IPS DF 19.7 (cell line): ENCODE measurements at regions not wholly inside any gene's neighbourhood (a gene's known extent, or its start where the extent isn't known, plus 50 kb on each side); places are given as distances from the start of the nearest gene placed in this dataset.
"Not testable (repeated sequence)": the region's sequence is repeated elsewhere in the genome, so short reads cannot be mapped to it uniquely, and the experiment has no call there.

Experiments
- DNase-seq: peaks from one replicate; pipeline ENCODE4 v3.0.0-alpha.2; 2013; ENCODE audit warnings: low read depth, low spot score

- DNase-seq, result no peak
Observed at GRCh38 chr6:67898875-67899274, 736.2 kb upstream of the ADGRB3 start.

DNA sequence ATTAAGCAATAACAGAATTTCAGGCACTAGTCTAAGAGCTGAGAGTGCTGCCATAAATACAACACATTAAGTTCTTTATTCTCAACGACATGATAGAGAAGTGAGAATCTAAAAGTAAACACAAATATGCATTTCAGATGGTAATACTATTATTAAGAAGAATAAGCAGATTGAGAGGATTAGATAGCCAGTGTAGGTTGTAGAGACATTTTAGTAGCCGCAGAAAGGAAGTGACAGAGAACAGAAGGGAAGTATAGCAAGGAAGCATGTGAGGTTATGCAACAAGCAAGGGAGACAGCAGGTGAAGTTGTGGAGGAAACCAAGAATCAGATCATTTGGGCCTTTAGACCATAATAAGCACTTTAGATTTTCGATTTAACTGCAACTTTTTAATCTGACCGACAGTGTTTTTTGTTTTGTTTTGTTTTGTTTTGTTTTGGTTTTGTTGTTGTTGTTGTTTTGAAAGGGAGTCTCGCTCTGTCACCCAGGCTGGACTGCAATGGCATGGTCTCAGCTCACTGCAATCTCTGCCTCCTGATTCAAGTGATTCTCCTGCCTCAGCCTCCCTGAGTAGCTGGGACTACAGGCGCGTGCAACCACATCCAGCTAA, 737.0 kb upstream of the ADGRB3 start:
- no peak for DNase-seq

- DNase-seq, result no peak
Observed at GRCh38 chr6:67896476-67896875, 738.6 kb upstream of the ADGRB3 start.

DNA sequence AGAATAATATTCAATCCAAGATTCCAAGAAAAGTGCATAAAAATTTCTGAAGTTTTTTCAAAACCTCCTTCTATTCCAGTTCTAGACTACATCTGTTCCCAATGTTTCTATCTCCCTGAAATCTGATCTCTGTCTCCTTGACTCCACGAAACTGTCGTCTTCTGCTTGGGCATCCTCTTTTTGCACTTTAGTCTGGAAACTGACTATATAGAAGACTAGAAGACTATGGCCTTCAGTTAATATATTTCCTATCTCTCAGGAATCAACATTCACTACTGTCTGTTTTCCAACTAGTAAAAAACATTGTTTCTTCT, 745.4 kb upstream of the ADGRB3 start:
- DNase-seq, result no peak

GRCh38 chr6:67888886-67889681, 746.0 kb upstream of the ADGRB3 start:
- DNase-seq, result no peak

GRCh38 chr6:67888546-67888885, 746.6 kb upstream of the ADGRB3 start:
- no peak for DNase-seq

GRCh38 chr6:67887747-67888545, 747.1 kb upstream of the ADGRB3 start:
- DNase-seq, result no peak

DNA sequence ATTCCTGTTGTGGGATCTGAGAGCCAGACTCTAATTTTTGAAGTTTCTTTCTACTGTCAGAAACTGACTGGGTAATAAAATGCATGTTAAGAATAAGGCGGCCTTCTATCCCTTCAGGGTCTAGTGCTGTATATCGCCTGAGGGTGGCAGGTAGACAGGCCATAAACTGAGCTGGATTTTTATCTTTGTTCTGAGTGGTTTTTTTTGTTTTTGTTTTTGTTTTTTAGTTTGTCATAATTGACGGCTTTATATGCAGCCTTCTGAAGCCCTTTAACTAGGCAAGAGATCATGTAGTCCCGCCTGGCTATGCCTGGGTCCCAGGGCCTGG, 747.7 kb upstream of the ADGRB3 start:
- no peak for DNase-seq

- DNase-seq, result no peak
Observed at GRCh38 chr6:67886840-67887292, 748.2 kb upstream of the ADGRB3 start.

DNA sequence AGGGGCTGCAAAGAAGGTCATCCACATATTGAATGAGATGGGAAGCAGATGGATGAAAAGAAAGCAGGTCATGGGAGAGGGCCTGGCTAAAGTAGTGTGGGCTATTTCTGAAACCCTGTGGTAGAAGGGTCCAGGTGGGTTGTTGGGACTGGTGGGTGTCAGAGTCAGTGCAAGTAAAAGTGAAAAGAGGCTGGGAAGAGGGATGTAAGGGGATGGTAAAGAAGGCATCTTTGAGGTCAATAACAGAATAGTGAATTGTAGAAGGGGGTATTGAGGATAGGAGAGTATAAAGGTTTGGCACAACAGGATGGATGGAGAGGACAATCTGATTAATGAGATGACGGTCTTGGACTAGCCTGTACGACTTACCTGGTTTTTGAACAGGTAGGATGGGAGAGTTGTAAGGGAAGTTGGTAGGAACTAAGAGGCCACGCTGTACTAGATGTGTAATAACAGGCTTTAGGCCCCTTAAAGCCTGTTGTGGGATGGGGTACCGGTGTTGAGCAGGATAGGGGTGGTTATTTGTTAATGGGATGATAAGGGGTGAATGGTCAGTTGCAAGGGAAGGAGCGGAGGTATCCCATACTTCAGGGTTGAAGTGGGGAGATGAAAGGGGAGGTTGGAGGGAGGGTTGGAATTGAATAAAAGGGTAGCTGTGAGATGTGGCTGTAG, 748.9 kb upstream of the ADGRB3 start:
- no peak for DNase-seq

- DNase-seq, result no peak
Observed at GRCh38 chr6:67885081-67886033, 749.7 kb upstream of the ADGRB3 start.

GRCh38 chr6:67884442-67884841, 750.6 kb upstream of the ADGRB3 start:
- DNase-seq, result no peak

DNA sequence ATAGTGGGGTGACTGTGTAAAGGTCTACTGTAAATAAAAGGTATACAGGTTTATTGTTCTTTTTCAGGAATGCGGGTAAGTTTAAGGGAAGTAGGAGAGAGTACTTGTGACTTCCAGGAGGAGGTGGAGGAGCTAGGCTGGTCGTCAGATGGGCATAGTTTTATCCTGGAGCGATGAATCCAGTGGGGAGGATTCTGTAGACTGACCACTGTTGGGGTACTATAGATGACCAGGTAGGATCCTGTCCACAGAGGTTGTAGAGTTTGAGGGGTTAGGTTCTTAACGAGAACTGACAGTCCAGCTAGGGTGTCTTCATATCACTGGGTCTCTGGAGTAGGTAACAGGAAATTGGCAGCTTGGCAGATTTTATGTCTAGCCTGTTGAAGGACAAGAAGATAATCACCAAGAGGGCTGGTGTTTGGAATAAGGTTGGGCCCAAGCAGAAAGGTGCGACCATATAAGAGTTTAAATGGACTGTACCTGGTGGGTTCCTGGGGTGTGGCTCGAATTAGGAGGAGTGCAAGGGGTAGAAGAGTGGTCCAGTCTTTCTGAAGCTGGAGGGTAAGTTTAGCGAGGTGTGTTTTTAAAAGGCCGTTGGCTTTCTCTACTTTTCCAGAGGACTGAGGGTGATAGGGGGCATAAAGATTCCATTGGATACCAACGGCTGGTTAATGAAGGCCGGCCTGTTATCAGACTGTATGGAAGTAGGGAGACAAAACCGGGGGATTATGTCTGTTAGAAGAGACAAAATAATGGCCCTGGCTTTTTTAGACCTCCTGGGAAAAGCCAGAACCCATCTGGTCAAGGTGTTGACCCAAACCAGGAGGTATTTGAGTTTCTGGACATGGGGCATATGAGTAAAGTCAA, 751.3 kb upstream of the ADGRB3 start:
- no peak for DNase-seq

DNA sequence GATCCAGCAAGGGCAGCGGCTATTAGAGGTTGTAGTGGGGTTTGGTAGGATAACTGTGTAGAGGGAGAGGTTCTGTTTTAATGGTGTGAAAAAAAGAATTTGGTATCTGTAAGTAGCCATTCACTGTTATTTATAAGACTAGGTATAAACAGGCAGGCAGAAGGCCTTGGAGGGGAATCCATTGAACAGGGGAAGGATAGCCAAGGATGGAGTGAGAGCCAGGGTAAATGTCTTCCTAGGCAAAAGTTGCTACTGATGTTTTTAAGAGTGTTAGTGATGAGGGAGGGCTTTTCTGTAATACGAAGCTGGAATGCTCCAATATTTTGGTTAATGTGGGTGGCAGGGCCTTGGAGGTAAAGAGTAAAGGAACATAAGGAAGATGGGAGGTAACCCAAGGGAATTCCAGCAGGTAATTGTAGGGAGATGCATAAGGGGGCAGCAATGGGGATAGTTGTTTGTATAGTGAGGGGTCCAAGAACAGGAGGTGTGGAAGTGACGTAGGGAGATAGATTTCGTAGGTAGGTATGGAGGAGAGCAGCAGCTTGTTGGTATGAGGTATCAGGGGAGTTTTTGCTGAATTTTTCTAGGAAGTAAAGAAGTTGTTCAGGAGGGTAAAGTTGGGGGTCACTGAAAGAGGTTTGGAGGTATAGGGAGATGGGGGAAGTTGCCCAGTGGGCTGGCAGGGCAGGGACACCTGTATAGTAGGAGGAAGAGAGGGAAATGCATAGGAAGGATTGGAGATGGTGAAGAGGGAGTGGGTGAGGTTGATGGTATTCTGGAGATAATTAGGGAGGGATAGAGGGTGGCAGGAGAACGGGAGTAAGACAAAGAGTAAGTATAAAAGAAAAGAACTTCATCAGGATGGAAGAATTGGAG, 752.4 kb upstream of the ADGRB3 start:
- DNase-seq, result no peak

DNA sequence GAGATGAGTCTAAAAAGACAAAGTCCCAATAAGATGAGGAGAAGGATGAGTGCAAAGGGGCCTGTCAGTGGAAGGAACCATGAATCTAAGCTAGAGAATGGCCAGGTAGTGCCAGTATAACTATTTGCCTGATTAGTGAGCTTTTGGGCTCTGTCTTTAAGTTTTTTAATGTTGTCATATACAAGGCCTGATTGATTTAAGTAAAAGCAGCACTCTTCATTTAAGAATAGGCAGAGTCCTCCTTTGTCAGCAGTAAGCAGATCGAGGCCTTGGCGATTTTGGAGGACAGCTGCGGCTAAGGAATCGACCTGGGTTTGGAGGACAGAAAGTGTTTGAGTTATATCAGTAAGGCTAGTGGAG, 753.4 kb upstream of the ADGRB3 start:
- DNase-seq, result no peak

GRCh38 chr6:67880939-67881705, 754.0 kb upstream of the ADGRB3 start:
- DNase-seq, result no peak

DNA sequence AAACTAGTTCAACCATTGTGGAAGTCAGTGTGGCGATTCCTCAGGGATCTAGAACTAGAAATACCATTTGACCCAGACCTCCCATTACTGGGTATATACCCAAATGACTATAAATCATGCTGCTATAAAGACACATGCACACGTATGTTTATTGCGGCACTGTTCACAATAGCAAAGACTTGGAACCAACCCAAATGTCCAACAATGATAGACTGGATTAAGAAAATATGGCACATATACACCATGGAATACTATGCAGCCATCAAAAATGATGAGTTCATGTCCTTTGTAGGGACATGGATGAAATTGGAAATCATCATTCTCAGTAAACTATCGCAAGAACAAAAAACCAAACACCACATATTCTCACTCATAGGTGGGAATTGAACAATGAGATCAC, 754.7 kb upstream of the ADGRB3 start:
- not testable (repeated sequence) for DNase-seq

DNA sequence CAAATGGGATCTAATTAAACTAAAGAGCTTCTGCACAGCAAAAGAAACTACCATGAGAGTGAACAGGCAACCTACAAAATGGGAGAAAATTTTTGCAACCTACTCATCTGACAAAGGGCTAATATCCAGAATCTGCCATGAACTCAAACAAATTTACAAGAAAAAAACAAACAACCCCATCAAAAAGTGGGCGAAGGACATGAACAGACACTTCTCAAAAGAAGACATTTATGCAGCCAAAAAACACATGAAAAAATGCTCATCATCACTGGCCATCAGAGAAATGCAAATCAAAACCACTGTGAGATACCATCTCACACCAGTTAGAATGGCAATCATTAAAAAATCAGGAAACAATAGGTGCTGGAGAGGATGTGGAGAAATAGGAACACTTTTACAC, 755.2 kb upstream of the ADGRB3 start:
- DNase-seq, result not testable (repeated sequence)
